Omental fat pad (tissue), 3 donors: ENCODE measurements at regions not wholly inside any gene's neighbourhood (a gene's known extent, or its start where the extent isn't known, plus 50 kb on each side); places are given as distances from the start of the nearest gene placed in this dataset.

Source experiments
- ATAC-seq: fragments of 150-250 bp; one replicate; pipeline ENCODE4 v1.9.1; 2016; ENCODE audit warnings: mild to moderate bottlenecking, moderate library complexity; ENCODE audit not compliant: low FRiP score
- DNase-seq: peaks from one replicate; pipeline ENCODE4 v3.0.0-alpha.2; 2019; ENCODE audit warnings: low spot score
- CTCF ChIP-seq, 3 donors: fragments of 450-650 bp; IDR thresholded peaks; one replicate each; pipeline ENCODE4 v1.5.1; 2016 to 2017; ENCODE audit warnings: antibody characterized with exemption in 3 of 3, mild to moderate bottlenecking in 3 of 3, moderate library complexity in 2 of 3

- DNase-seq = no peak
- no peak for TF ChIP-seq CTCF (IDR thresholded peaks at IDR 0.05)
- ATAC-seq = no peak
Observed at GRCh38 chr18:51323961-51324360, 126.5 kb upstream of the MEX3C start.

GRCh38 chr18:51330148-51330547 lies 132.7 kb upstream of the MEX3C start:
- DNase-seq (no peak), ATAC-seq (no peak)
- TF ChIP-seq CTCF (IDR thresholded peaks at IDR 0.05) = no peak

GRCh38 chr18:51330739-51331138 lies 133.3 kb upstream of the MEX3C start:
- no peak for TF ChIP-seq CTCF (IDR thresholded peaks at IDR 0.05)
- DNase-seq (no peak), ATAC-seq (no peak)

- ATAC-seq (no peak), DNase-seq (no peak)
- no peak for TF ChIP-seq CTCF (IDR thresholded peaks at IDR 0.05)
Observed at GRCh38 chr18:51337406-51337805, 139.9 kb upstream of the MEX3C start.

GRCh38 chr18:51339856-51340255 lies 142.4 kb upstream of the MEX3C start:
- ATAC-seq = no peak
- DNase-seq = no peak
- TF ChIP-seq CTCF (IDR thresholded peaks at IDR 0.05) = no peak

GRCh38 chr18:51340332-51340731 lies 142.9 kb upstream of the MEX3C start:
- ATAC-seq = no peak
- no peak for DNase-seq
- no peak for TF ChIP-seq CTCF (IDR thresholded peaks at IDR 0.05)

GRCh38 chr18:51342815-51343214 lies 145.3 kb upstream of the MEX3C start:
- no peak for DNase-seq
- TF ChIP-seq CTCF (IDR thresholded peaks at IDR 0.05) = no peak
- ATAC-seq = no peak
